Astrocyte (in vitro differentiated cells and primary cell): ENCODE measurements at regions not wholly inside any gene's neighbourhood (a gene's known extent, or its start where the extent isn't known, plus 50 kb on each side); places are given as distances from the start of the nearest gene placed in this dataset.
"Not testable (repeated sequence)": the region's sequence is repeated elsewhere in the genome, so short reads cannot be mapped to it uniquely, and the experiment has no call there.

Experiments
- DNase-seq: peaks from one replicate; pipeline ENCODE4 v3.0.0-alpha.2; 2010; ENCODE audit warnings: low read depth
- FAIRE-seq: peaks from 2 replicates; lab custom pipeline; 2011; peaks lifted over from hg19 to GRCh38; lab: Jason Lieb, UNC
- H2AFZ ChIP-seq: 2 replicates; pipeline ENCODE4 v1.6.0; 2012; ENCODE audit warnings: low read depth, low read length, inconsistent platforms
- H3K27ac ChIP-seq: 2 replicates; pipeline ENCODE4 v1.5.1; 2011; ENCODE audit warnings: low read depth, low read length, inconsistent platforms
- H3K27me3 ChIP-seq: 2 replicates; pipeline ENCODE4 v1.6.0; 2011; ENCODE audit warnings: low read length, inconsistent platforms; ENCODE audit not compliant: insufficient read depth
- H3K36me3 ChIP-seq: 2 replicates; pipeline ENCODE4 v1.5.1; 2011; ENCODE audit warnings: low read length, inconsistent platforms; ENCODE audit not compliant: insufficient read depth
- H3K4me1 ChIP-seq: 2 replicates; pipeline ENCODE4 v1.5.1; 2011; ENCODE audit warnings: low read length, inconsistent platforms; ENCODE audit not compliant: insufficient read depth
- H3K4me2 ChIP-seq: 2 replicates; pipeline ENCODE4 v1.6.0; 2012; ENCODE audit warnings: low read length, inconsistent platforms
- H3K4me3 ChIP-seq: 2 replicates; pipeline ENCODE4 v1.5.1; 2011; ENCODE audit warnings: low read depth, mild to moderate bottlenecking, low read length, inconsistent platforms; ENCODE audit not compliant: insufficient read depth
- H3K79me2 ChIP-seq: 2 replicates; pipeline ENCODE4 v1.6.0; 2012; ENCODE audit warnings: mild to moderate bottlenecking, low read length, inconsistent platforms; ENCODE audit not compliant: insufficient read depth
- H3K9ac ChIP-seq: 2 replicates; pipeline ENCODE4 v1.6.0; 2012; ENCODE audit warnings: mild to moderate bottlenecking, low read length, inconsistent platforms
- H3K9me3 ChIP-seq: 2 replicates; pipeline ENCODE4 v1.5.1; 2012; ENCODE audit warnings: low read depth, mild to moderate bottlenecking, low read length, inconsistent platforms; ENCODE audit not compliant: insufficient read depth
- H4K20me1 ChIP-seq: 2 replicates; pipeline ENCODE4 v1.6.0; 2012; ENCODE audit warnings: low read length, inconsistent platforms; ENCODE audit not compliant: insufficient read depth
- H3K27ac Mint-ChIP-seq: one replicate; pipeline ENCODE4 v1.8.0; 2021; ENCODE audit warnings: mild to moderate bottlenecking, mixed read lengths; ENCODE audit not compliant: unreplicated experiment
- H3K27me3 Mint-ChIP-seq: one replicate; pipeline ENCODE4 v1.8.0; 2021; ENCODE audit warnings: low read depth, mixed read lengths; ENCODE audit not compliant: unreplicated experiment
- H3K36me3 Mint-ChIP-seq: one replicate; pipeline ENCODE4 v1.8.0; 2021; ENCODE audit warnings: low read depth, mixed read lengths; ENCODE audit not compliant: unreplicated experiment
- H3K4me1 Mint-ChIP-seq: one replicate; pipeline ENCODE4 v1.8.0; 2021; ENCODE audit warnings: low read depth, mixed read lengths; ENCODE audit not compliant: unreplicated experiment
- H3K4me3 Mint-ChIP-seq: one replicate; pipeline ENCODE4 v1.8.0; 2021; ENCODE audit warnings: mild to moderate bottlenecking, moderate library complexity, mixed read lengths; ENCODE audit not compliant: unreplicated experiment
- H3K9me3 Mint-ChIP-seq: one replicate; pipeline ENCODE4 v1.8.0; 2021; ENCODE audit warnings: mild to moderate bottlenecking, mixed read lengths; ENCODE audit not compliant: unreplicated experiment

- not testable (repeated sequence) for FAIRE-seq
These were observed 140.7 kb downstream of the CCDC144A start for GRCh38 chr17:16830770-16831169.

GRCh38 chr17:16830219-16830618 is 140.2 kb downstream of the CCDC144A start:
- not testable (repeated sequence) for FAIRE-seq, H3K9me3 Mint-ChIP-seq, H3K4me1 ChIP-seq, H3K36me3 Mint-ChIP-seq, H4K20me1 ChIP-seq, H3K27ac Mint-ChIP-seq, H3K79me2 ChIP-seq, DNase-seq, H3K36me3 ChIP-seq, H3K27ac ChIP-seq, H3K4me3 Mint-ChIP-seq, H3K9me3 ChIP-seq, H3K4me2 ChIP-seq, H3K9ac ChIP-seq, H3K27me3 ChIP-seq, H3K4me1 Mint-ChIP-seq, H3K27me3 Mint-ChIP-seq, H2AFZ ChIP-seq, H3K4me3 ChIP-seq

More at GRCh38 chr17:16830770-16831169, 140.7 kb downstream of the CCDC144A start:
- not testable (repeated sequence) for DNase-seq, H3K27me3 ChIP-seq, H3K9ac ChIP-seq, H2AFZ ChIP-seq, H3K9me3 ChIP-seq, H3K4me1 ChIP-seq, H3K9me3 Mint-ChIP-seq, H3K27ac Mint-ChIP-seq, H3K4me2 ChIP-seq, H3K36me3 ChIP-seq, H3K27me3 Mint-ChIP-seq, H3K4me3 ChIP-seq, H3K36me3 Mint-ChIP-seq, H3K27ac ChIP-seq, H3K4me3 Mint-ChIP-seq, H3K4me1 Mint-ChIP-seq, H3K79me2 ChIP-seq, H4K20me1 ChIP-seq
